ENCODE measurements at regions not wholly inside any gene's neighbourhood (a gene's known extent, or its start where the extent isn't known, plus 50 kb on each side); places are given as distances from the start of the nearest gene placed in this dataset.

- TF ChIP-seq CTCF (IDR thresholded peaks at IDR 0.05), result no peak
- no peak for TF ChIP-seq POLR2A (IDR thresholded peaks at IDR 0.05)
Measured at GRCh38 chr2:145690183-145690778, 1170.4 kb upstream of the ZEB2 start.

Measured in uterus (tissue), 2 donors.